Upper lobe of left lung (tissue), 4 donors: ENCODE measurements at regions not wholly inside any gene's neighbourhood (a gene's known extent, or its start where the extent isn't known, plus 50 kb on each side); places are given as distances from the start of the nearest gene placed in this dataset.

Experiments used
- CTCF ChIP-seq, 6 experiments: fragments of 450-650 bp in 4 of 6; fragments of 200-600 bp in 2 of 6; sonication (generic) in 2 of 6; IDR thresholded peaks; one replicate each; pipeline ENCODE4 v1.5.1; 2016 to 2019; ENCODE audit warnings: antibody characterized with exemption in 6 of 6
- EP300 ChIP-seq, 4 donors: sonication (generic); formaldehyde crosslinking; IDR thresholded peaks; one replicate each; pipeline ENCODE4 v1.5.1; 2017; ENCODE audit warnings: antibody characterized with exemption in 4 of 4, control low read depth in 2 of 4
- POLR2A ChIP-seq, 4 donors: fragments of 450-650 bp; IDR thresholded peaks; one replicate each; pipeline ENCODE4 v1.5.1; 2016 to 2017; ENCODE audit warnings: antibody characterized with exemption in 4 of 4, mild to moderate bottlenecking in 2 of 4
- POLR2AphosphoS5 ChIP-seq, 2 donors: sonication (generic); formaldehyde crosslinking; IDR thresholded peaks; one replicate each; pipeline ENCODE4 v1.5.1; 2017; ENCODE audit warnings: antibody characterized with exemption in 2 of 2

- TF ChIP-seq CTCF (IDR thresholded peaks at IDR 0.05) (no peak), POLR2A (IDR thresholded peaks at IDR 0.05) (no peak), EP300 (IDR thresholded peaks at IDR 0.05) (no peak), POLR2AphosphoS5 (IDR thresholded peaks at IDR 0.05) (no peak)
Observed at GRCh38 chr11:70743329-70743728, 345.0 kb downstream of the CTTN start.
